Lower lobe of right lung (tissue), 2 donors: ENCODE measurements at regions not wholly inside any gene's neighbourhood (a gene's known extent, or its start where the extent isn't known, plus 50 kb on each side); places are given as distances from the start of the nearest gene placed in this dataset.
"Not testable (repeated sequence)": the region's sequence is repeated elsewhere in the genome, so short reads cannot be mapped to it uniquely, and the experiment has no call there.

ENCODE experiments used
- ATAC-seq, 2 donors: fragments of 200-7000 bp; cut with Tn5 transposase; one replicate each; pipeline ENCODE4 v1.9.1; 2020 to 2022; ENCODE audit warnings: mild to moderate bottlenecking in 2 of 2, moderate library complexity in 2 of 2
- DNase-seq: peaks from one replicate; pipeline ENCODE4 v3.0.0-alpha.2; 2020
- H3K27ac ChIP-seq: fragments of 200-600 bp; one replicate; pipeline ENCODE4 v1.8.0; 2022
- H3K27me3 ChIP-seq: fragments of 200-600 bp; one replicate; pipeline ENCODE4 v1.8.0; 2022; ENCODE audit warnings: low read depth
- H3K36me3 ChIP-seq: fragments of 200-600 bp; one replicate; pipeline ENCODE4 v1.8.0; 2022; ENCODE audit warnings: mild to moderate bottlenecking
- H3K4me1 ChIP-seq: fragments of 200-600 bp; one replicate; pipeline ENCODE4 v1.8.0; 2022
- H3K4me3 ChIP-seq: fragments of 200-600 bp; one replicate; pipeline ENCODE4 v1.8.0; 2022; ENCODE audit warnings: mild to moderate bottlenecking
- H3K9me3 ChIP-seq: fragments of 200-600 bp; one replicate; pipeline ENCODE4 v1.8.0; 2022
- CTCF ChIP-seq: fragments of 200-600 bp; IDR thresholded peaks from one replicate; pipeline ENCODE4 v1.8.0; 2022; ENCODE audit warnings: antibody characterized with exemption, mild to moderate bottlenecking
- intact Hi-C: fragments of 100-400 bp; cut with DNase I; formaldehyde crosslinking; loops from one replicate; pipeline ENCODE4 v1.11.0; 2022
- donor health status: DM: no; HTN: yes; CAD: no; lungs with severe emphysema.

- DNase-seq (no peak), ATAC-seq (no peak)
- H3K27me3 ChIP-seq = no peaks in the 10 kb centered on the region
- H3K4me3 ChIP-seq = no peak overlapping the region
- no peak for TF ChIP-seq CTCF
- H3K36me3 ChIP-seq = no peaks in the 10 kb centered on the region
- no peak overlapping the region for H3K27ac ChIP-seq
- no peaks in the 10 kb centered on the region for H3K9me3 ChIP-seq
- no peaks in the 10 kb centered on the region for H3K4me1 ChIP-seq
- intact Hi-C loops = no loop called here
Observed at GRCh38 chr2:143841935-143842334, 678.0 kb downstream of the ZEB2 start.

- ATAC-seq (no peak), DNase-seq (no peak)
- Histone ChIP-seq H3K4me1 (no peaks in the 10 kb centered on the region), H3K9me3 (no peaks in the 10 kb centered on the region), H3K4me3 (no peak overlapping the region), H3K27ac (no peak overlapping the region), H3K27me3 (no peaks in the 10 kb centered on the region), H3K36me3 (no peaks in the 10 kb centered on the region)
- intact Hi-C loops = no loop called here
- TF ChIP-seq CTCF = no peak
Observed at GRCh38 chr2:143840601-143841000, 679.3 kb downstream of the ZEB2 start.

- TF ChIP-seq CTCF = no peak
- ATAC-seq = no peak
- DNase-seq = no peak
Observed at GRCh38 chr2:143840194-143840593, 679.7 kb downstream of the ZEB2 start.

DNA sequence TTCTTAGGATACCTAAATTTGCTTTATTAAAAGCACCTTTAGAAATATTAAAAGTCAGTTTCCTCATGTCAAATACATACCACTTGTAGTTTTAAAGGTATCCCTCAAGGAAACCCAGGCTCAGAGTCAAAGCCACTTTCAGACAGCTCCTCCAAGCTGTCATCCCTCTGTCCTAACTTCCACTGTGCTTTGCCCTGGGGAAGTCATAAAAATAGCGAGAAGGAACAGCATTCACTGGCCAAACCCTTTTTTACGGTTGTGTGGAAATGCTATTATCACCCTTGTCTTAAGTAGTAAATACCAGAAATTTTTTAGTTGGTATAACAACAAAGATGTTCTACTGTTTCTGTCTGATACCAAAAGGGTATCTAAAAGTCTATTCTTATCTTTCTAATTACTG, 680.5 kb downstream of the ZEB2 start:
- Histone ChIP-seq H3K27ac (no peak overlapping the region), H3K4me1 (no peaks in the 10 kb centered on the region), H3K27me3 (no peaks in the 10 kb centered on the region), H3K9me3 (no peaks in the 10 kb centered on the region), H3K36me3 (no peaks in the 10 kb centered on the region), H3K4me3 (no peak overlapping the region)
- TF ChIP-seq CTCF = no peak
- DNase-seq (no peak), ATAC-seq (no peak)
- intact Hi-C loops = no loop called here

More at GRCh38 chr2:143840194-143840593, 679.7 kb downstream of the ZEB2 start:
- Histone ChIP-seq H3K9me3 (no peaks in the 10 kb centered on the region), H3K27ac (no peak overlapping the region), H3K27me3 (no peaks in the 10 kb centered on the region), H3K4me1 (no peaks in the 10 kb centered on the region), H3K36me3 (no peaks in the 10 kb centered on the region), H3K4me3 (no peak overlapping the region)
- intact Hi-C loops = no loop called here

- ATAC-seq, intact Hi-C loops: not testable (repeated sequence)
Observed at GRCh38 chr2:143837055-143837454, 682.9 kb downstream of the ZEB2 start.

DNA sequence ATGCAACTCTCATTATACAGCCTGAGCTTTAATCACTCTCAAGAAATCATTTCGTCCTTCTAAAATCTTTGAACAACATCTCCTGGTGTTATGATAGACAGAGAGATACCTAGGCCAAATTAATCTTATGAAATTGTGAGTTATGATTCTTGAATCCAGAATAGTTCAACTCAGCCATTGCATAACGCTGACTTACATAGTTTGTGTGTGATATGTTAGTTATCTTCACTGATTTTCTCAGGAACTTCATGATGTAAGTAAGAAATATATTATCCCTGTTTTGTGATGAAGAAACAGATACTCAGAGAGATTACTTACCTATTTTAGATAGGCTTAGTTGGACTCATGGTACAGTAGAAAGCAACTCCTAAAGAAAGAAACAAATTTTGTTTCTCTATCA, 684.4 kb downstream of the ZEB2 start:
- no peak overlapping the region for H3K27ac ChIP-seq
- DNase-seq (no peak), ATAC-seq (no peak)
- H3K4me3 ChIP-seq = no peak overlapping the region
- no peaks in the 10 kb centered on the region for H3K4me1 ChIP-seq
- H3K36me3 ChIP-seq = no peaks in the 10 kb centered on the region
- intact Hi-C loops = no loop called here
- no peak for TF ChIP-seq CTCF
- H3K9me3 ChIP-seq = no peaks in the 10 kb centered on the region
- H3K27me3 ChIP-seq = no peaks in the 10 kb centered on the region

More at GRCh38 chr2:143837055-143837454, 682.9 kb downstream of the ZEB2 start:
- H3K27me3 ChIP-seq, H3K9me3 ChIP-seq, DNase-seq, H3K27ac ChIP-seq, H3K36me3 ChIP-seq, H3K4me1 ChIP-seq, H3K4me3 ChIP-seq: not testable (repeated sequence)
